ENCODE measurements at regions not wholly inside any gene's neighbourhood (a gene's known extent, or its start where the extent isn't known, plus 50 kb on each side); places are given as distances from the start of the nearest gene placed in this dataset.

DNA sequence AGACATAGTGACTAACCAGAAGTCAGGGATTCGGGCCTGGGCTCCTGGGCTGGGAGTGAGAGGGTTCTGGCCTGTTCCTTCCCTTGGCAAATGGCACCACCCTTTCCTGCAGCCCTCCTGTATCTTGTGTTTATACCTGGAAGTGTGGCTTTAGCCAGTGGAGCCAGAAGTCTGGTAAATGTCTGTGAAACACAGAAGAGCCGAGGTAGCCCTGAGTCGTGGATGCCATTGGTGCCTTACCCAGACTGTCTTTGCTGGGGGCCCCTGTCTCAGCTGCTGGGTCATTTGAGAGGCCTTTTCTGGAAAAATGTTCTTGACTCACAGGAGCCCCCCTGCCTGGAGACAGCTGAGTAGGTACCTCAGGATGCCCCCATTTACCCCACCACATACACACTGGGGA lies 95.7 kb upstream of the BASP1 start:
- no peak for DNase-seq
- no peaks in the 10 kb centered on the region for H3K9me2 ChIP-seq
- H3F3A ChIP-seq (replicated peaks; ENCODE audit: insufficient read depth), result peaks cover 26% of the 10 kb centered on the region
- H4K20me1 ChIP-seq (ENCODE audit: insufficient read depth), result no peaks in the 10 kb centered on the region
- no peaks in the 10 kb centered on the region for H3K79me2 ChIP-seq (ENCODE audit: insufficient read depth)
- H3K4me3 ChIP-seq (ENCODE audit: low read depth in 2 of 2, low read length in 1 of 2), result no peak overlapping the region
- no peak overlapping the region for H3K4me2 ChIP-seq
- CTCF ChIA-PET, result no interaction called here
- no peak overlapping the region; the same call in 1 of the 2 replicates for H2AFZ ChIP-seq (ENCODE audit: low read depth)
- POLR2A ChIA-PET, result no interaction called here
- H3K36me3 ChIP-seq (replicated peaks in 1 of 2; ENCODE audit: control insufficient read depth in 1 of 2, insufficient read depth in 2 of 2, low read length in 1 of 2), result no peaks in the 10 kb centered on the region
- H3K9ac ChIP-seq, result no peak overlapping the region
- TF ChIP-seq, protein P1, sequence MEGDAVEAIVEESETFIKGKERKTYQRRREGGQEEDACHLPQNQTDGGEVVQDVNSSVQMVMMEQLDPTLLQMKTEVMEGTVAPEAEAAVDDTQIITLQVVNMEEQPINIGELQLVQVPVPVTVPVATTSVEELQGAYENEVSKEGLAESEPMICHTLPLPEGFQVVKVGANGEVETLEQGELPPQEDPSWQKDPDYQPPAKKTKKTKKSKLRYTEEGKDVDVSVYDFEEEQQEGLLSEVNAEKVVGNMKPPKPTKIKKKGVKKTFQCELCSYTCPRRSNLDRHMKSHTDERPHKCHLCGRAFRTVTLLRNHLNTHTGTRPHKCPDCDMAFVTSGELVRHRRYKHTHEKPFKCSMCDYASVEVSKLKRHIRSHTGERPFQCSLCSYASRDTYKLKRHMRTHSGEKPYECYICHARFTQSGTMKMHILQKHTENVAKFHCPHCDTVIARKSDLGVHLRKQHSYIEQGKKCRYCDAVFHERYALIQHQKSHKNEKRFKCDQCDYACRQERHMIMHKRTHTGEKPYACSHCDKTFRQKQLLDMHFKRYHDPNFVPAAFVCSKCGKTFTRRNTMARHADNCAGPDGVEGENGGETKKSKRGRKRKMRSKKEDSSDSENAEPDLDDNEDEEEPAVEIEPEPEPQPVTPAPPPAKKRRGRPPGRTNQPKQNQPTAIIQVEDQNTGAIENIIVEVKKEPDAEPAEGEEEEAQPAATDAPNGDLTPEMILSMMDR (IDR thresholded peaks at IDR 0.05), result no peak
- TF ChIP-seq, protein P2, sequence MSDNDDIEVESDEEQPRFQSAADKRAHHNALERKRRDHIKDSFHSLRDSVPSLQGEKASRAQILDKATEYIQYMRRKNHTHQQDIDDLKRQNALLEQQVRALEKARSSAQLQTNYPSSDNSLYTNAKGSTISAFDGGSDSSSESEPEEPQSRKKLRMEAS (IDR thresholded peaks at IDR 0.05; ENCODE audit: low read depth), result no peak
- TF ChIP-seq EP300 (IDR thresholded peaks at IDR 0.05; ENCODE audit: borderline replicate concordance in 1 of 2, low read depth in 1 of 2, low read length in 1 of 2) (no peak), RAD21 (IDR thresholded peaks at IDR 0.05; ENCODE audit: low read length) (no peak), GABPA (IDR thresholded peaks at IDR 0.05; ENCODE audit: low read depth) (no peak), NRF1 (IDR thresholded peaks at IDR 0.05; ENCODE audit: low read depth, low read length) (no peak), MEF2A (IDR thresholded peaks at IDR 0.05; ENCODE audit: borderline replicate concordance, low read depth) (no peak), ELF1 (IDR thresholded peaks at IDR 0.05) (no peak)
- TF ChIP-seq, protein P3, sequence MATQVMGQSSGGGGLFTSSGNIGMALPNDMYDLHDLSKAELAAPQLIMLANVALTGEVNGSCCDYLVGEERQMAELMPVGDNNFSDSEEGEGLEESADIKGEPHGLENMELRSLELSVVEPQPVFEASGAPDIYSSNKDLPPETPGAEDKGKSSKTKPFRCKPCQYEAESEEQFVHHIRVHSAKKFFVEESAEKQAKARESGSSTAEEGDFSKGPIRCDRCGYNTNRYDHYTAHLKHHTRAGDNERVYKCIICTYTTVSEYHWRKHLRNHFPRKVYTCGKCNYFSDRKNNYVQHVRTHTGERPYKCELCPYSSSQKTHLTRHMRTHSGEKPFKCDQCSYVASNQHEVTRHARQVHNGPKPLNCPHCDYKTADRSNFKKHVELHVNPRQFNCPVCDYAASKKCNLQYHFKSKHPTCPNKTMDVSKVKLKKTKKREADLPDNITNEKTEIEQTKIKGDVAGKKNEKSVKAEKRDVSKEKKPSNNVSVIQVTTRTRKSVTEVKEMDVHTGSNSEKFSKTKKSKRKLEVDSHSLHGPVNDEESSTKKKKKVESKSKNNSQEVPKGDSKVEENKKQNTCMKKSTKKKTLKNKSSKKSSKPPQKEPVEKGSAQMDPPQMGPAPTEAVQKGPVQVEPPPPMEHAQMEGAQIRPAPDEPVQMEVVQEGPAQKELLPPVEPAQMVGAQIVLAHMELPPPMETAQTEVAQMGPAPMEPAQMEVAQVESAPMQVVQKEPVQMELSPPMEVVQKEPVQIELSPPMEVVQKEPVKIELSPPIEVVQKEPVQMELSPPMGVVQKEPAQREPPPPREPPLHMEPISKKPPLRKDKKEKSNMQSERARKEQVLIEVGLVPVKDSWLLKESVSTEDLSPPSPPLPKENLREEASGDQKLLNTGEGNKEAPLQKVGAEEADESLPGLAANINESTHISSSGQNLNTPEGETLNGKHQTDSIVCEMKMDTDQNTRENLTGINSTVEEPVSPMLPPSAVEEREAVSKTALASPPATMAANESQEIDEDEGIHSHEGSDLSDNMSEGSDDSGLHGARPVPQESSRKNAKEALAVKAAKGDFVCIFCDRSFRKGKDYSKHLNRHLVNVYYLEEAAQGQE (IDR thresholded peaks at IDR 0.05; ENCODE audit: low read depth, low read length), result no peak
- TF ChIP-seq, protein P4, sequence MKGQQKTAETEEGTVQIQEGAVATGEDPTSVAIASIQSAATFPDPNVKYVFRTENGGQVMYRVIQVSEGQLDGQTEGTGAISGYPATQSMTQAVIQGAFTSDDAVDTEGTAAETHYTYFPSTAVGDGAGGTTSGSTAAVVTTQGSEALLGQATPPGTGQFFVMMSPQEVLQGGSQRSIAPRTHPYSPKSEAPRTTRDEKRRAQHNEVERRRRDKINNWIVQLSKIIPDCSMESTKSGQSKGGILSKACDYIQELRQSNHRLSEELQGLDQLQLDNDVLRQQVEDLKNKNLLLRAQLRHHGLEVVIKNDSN (IDR thresholded peaks at IDR 0.05; ENCODE audit: borderline replicate concordance, low read depth), result no peak
- peaks cover 0 to 19% of the 10 kb centered on the region in 2 experiments; a peak in 1 of 4 replicates for H3K4me1 ChIP-seq (ENCODE audit: control insufficient read depth in 1 of 2, insufficient read depth in 2 of 2, low read depth in 1 of 2, low read length in 1 of 2)
- H3K9me3 ChIP-seq, result no peaks in the 10 kb centered on the region
- H3K27ac ChIP-seq (ENCODE audit: low read depth in 2 of 2, low read length in 1 of 2), result peak overlapping the region in 1 of 2 experiments; percentile 15; a peak in 1 of 4 replicates
- 83% methylated on average over 3 of the region's 3 CpGs for WGBS (ENCODE audit: low lambda C conversion rate)
- no peaks in the 10 kb centered on the region for H3K27me3 ChIP-seq (ENCODE audit: insufficient read depth)

DNA sequence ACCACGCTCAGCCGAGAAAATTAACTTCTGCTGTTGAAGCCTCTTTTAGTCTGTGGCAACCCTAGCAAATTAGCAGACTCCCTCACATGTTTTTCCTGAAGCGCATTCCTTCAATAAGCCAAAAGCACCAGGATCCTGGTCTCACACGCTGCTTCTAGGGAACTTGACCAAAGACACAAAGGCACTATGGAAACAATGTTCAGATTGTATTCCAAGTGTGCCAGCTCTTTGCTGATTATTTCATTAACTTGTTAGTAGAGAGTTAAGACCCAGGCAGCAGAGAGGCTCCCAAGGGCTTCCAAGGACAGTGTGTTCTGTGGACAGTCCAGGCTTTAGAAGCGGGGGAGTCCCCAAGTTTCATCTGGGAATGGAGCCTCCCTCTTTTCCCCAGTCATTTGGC lies 94.4 kb upstream of the BASP1 start:
- Histone ChIP-seq H3K9me3 (no peaks in the 10 kb centered on the region), H3K4me1 (ENCODE audit: control insufficient read depth in 1 of 2, insufficient read depth in 2 of 2, low read depth in 1 of 2, low read length in 1 of 2) (peaks cover 0 to 22% of the 10 kb centered on the region in 2 experiments; a peak in 2 of 4 replicates), H3K9ac (no peak overlapping the region), H4K20me1 (ENCODE audit: insufficient read depth) (no peaks in the 10 kb centered on the region), H2AFZ (ENCODE audit: low read depth) (no peak overlapping the region), H3K27ac (ENCODE audit: low read depth in 2 of 2, low read length in 1 of 2) (no peak overlapping the region), H3F3A (replicated peaks; ENCODE audit: insufficient read depth) (peaks cover 29% of the 10 kb centered on the region), H3K9me2 (no peaks in the 10 kb centered on the region), H3K36me3 (replicated peaks in 1 of 2; ENCODE audit: control insufficient read depth in 1 of 2, insufficient read depth in 2 of 2, low read length in 1 of 2) (no peaks in the 10 kb centered on the region), H3K4me2 (no peak overlapping the region), H3K79me2 (ENCODE audit: insufficient read depth) (no peaks in the 10 kb centered on the region; the same call in 1 of the 2 replicates), H3K4me3 (ENCODE audit: low read depth in 2 of 2, low read length in 1 of 2) (no peak overlapping the region), H3K27me3 (ENCODE audit: insufficient read depth) (no peaks in the 10 kb centered on the region)
- ChIA-PET POLR2A (no interaction called here), CTCF (no interaction called here)
- DNase-seq, result no peak
- WGBS (ENCODE audit: low lambda C conversion rate), result 94% methylated on average over 5 of the region's 5 CpGs
- TF ChIP-seq NFIC (IDR thresholded peaks at IDR 0.05; ENCODE audit: borderline replicate concordance) (no peak), YY1 (IDR thresholded peaks at IDR 0.05; ENCODE audit: low read depth) (no peak), SIN3A (IDR thresholded peaks at IDR 0.05; ENCODE audit: borderline replicate concordance, low read depth, low read length) (no peak), RFX5 (IDR thresholded peaks at IDR 0.05; ENCODE audit: low read length) (no peak), EP300 (IDR thresholded peaks at IDR 0.05; ENCODE audit: borderline replicate concordance in 1 of 2, low read depth in 1 of 2, low read length in 1 of 2) (no peak), NRF1 (IDR thresholded peaks at IDR 0.05; ENCODE audit: low read depth, low read length) (no peak), CHD2 (IDR thresholded peaks at IDR 0.05; ENCODE audit: low read length, partially characterized antibody) (no peak), SMC3 (IDR thresholded peaks at IDR 0.05; ENCODE audit: low read depth, low read length) (no peak), POLR2AphosphoS5 (IDR thresholded peaks at IDR 0.05; ENCODE audit: low read depth, low read length) (no peak), FOXM1 (IDR thresholded peaks at IDR 0.05; ENCODE audit: low read depth) (no peak), RAD21 (IDR thresholded peaks at IDR 0.05; ENCODE audit: low read length) (no peak), JUND (IDR thresholded peaks at IDR 0.05) (no peak)
- TF ChIP-seq, protein P4 (IDR thresholded peaks at IDR 0.05; ENCODE audit: borderline replicate concordance, low read depth), result no peak
- TF ChIP-seq, protein P5, sequence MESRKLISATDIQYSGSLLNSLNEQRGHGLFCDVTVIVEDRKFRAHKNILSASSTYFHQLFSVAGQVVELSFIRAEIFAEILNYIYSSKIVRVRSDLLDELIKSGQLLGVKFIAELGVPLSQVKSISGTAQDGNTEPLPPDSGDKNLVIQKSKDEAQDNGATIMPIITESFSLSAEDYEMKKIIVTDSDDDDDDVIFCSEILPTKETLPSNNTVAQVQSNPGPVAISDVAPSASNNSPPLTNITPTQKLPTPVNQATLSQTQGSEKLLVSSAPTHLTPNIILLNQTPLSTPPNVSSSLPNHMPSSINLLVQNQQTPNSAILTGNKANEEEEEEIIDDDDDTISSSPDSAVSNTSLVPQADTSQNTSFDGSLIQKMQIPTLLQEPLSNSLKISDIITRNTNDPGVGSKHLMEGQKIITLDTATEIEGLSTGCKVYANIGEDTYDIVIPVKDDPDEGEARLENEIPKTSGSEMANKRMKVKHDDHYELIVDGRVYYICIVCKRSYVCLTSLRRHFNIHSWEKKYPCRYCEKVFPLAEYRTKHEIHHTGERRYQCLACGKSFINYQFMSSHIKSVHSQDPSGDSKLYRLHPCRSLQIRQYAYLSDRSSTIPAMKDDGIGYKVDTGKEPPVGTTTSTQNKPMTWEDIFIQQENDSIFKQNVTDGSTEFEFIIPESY (IDR thresholded peaks at IDR 0.05; ENCODE audit: borderline replicate concordance, low read depth), result no peak

Measured in SK-N-SH (cell line).